ENCODE measurements at regions not wholly inside any gene's neighbourhood (a gene's known extent, or its start where the extent isn't known, plus 50 kb on each side); places are given as distances from the start of the nearest gene placed in this dataset.

DNA sequence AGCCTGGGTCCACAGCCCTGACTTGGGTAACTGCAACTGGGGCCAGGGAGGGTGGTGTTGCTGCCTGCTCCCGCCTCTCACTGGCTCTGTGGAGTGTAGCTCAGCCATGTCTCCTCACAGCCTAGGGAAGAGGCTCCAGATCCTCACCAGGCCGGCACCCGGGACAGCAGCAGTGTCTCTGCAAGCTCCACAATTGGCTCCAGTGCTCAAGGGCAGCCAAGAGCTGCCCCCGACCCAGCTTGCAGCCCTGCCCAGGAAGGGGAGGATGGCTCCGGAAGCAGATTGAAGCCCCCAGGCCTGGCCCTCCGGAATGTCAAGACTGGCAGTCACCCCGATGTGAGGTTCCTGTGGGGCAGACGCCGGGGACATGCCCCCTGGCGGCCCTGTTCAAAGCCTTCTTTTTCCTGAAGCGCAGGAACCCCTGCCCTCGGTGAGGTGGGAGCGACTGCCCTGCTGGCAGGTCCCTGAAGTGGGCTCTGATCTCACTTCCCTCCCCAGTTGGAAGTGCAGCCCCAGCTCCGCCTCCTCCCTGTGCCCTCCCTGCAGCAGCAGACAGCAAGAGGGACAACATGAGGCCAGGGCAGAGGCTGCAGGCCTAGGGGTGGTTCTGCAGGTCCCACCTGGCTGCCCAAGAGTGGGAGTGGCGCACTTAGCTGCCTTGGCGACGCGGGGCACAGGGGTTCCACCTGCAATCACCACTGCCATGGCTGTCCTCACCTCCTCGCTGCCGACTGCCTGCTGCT, 816.2 kb upstream of the LUZP2 start:
- DNase-seq (ENCODE audit: low spot score): no peak

DNA sequence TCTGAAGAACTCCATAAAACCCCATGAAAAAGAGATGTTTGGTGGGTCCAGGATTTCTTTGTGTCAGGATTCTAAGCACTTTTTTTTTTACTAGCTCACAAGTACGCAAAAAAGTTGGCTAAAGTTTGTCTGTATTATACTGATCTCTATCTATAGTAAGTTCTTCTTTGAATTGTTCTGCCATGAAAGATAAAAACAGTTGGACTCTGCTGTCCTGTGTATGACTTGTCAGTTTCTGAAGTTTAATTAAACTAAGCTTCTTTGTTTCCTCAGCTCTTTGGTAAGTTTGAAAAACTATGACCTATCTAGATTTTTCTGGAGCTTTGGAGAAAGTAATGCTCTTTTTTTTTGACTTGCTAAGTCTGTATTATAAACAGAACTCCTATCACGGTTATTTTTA, 812.2 kb upstream of the LUZP2 start:
- DNase-seq (ENCODE audit: low spot score): no peak

DNA sequence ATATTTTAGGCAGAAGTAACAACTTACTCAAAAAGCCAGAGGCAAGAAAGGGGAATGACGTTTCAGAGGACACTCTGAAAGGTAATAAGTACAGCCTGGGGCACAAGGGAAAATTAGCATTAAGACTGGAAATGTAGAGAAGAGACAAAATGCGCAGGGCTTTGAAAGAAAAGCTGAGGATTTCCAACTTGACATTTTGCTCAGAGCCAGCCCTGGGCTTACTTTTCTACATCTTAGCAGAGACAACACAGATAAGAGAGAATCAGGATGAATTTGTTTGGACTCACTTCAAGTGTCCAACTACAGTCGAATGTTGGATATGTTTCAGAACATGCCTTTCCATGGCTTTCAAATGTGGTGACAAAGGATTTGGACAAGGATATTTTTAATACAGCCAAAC, 808.9 kb upstream of the LUZP2 start:
- DNase-seq (ENCODE audit: low spot score): no peak

DNA sequence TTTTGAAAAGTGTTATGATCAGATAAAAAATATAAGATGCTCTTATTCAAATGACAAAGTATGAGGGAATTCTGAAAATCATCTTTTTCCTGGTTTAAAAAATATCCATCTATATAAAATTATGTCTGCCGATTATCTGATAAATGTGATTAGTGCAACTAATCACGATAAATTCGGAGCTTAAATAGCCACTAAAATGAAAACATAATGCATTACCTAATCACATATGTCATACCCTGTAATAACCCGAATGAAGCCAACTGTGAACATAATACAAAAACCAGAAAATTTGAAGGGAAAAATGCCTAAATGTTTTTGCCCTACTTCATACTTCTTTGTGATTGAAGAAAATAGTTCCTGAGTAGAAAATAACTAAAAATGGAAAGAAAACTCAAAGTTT, 808.4 kb upstream of the LUZP2 start:
- no peak for DNase-seq (ENCODE audit: low spot score)

DNA sequence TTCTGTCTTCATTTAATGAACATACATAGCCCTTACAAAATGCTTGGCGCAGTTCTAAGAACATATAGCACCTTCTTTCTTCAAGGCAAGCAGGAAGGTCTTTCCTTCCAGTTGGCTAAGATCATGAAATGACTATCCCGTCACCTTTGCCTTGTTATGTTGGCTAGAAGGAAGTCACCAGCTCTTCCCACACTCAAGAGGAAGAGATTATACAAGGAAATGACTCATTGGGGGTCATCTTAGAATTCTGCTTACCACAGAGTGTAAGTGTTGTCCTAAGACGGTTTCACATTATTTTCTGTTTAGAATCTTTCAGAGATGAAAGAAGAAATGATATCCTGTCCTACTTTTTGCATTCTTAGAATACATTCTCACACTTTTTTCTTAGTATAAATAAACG, 808.0 kb upstream of the LUZP2 start:
- no peak for DNase-seq (ENCODE audit: low spot score)

DNA sequence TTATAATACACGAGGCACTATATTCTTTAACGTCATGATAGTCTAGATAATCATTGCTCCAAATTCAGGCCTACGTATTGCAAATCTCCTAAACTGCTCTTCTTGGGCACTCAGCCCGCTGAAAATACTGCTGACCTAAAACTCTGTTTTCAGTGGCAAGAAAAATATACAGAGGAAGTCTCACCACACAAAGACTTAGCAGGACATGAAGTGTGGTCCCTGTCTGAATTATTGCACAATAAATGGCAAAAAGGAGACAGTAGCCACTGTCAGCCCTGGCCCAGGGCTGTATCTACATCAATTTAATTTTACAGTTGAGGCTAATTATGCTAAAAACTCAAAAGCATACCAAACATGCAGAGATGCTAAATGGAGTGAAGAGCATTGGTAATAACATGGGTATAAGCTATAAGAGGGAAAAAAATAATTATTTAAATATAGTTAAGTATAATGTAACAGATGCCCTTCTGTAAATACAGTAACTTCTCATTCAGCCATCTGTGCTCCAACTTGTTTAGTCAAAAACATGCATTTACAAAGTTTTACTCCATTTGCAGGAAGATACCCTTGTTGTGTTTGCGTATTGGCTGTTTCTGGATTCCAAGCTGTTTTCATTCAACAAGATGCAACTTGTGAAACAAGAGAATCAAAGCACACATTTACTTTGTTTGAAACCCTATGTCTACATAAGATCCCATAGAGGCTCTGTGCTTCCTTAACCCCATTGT, 800.0 kb upstream of the LUZP2 start:
- DNase-seq (ENCODE audit: low spot score): no peak

DNA sequence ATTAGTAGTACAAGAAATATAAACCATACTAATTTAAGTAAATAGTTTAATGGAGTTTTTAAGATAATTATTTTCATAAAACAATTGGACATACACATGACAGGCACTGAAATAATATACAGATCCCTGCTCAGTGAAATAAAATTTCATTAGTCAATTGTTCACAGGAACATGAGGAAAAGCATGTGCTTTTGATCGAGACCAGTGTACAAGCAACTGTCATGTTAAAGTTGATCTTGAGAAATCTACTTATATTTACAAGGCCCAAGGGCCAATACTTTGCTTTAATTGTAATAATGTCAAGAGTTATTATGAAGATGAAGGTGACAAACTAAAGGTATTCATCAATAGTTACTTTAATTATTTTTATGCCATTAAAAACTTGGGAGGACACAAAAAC, 792.7 kb upstream of the LUZP2 start:
- DNase-seq (ENCODE audit: low spot score): no peak

DNA sequence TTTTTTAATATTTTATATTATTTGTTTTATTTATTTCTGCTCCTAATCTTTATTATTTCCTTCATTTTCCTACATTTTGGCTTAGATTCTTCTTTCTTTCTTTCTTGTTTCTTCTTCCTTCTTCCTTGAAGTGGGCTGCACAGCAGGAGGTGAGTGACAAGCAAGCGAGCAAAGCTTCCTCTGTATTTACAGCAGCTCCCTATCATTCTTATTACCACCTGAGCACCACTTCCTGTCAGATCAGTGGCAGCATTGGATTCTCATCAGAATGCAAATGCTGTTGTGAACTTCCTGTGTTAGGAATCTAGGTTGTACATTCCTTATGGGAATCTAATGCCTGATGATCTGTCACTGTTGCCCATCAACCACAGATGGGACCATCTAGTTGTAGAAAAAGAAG, 784.9 kb upstream of the LUZP2 start:
- DNase-seq (ENCODE audit: low spot score): no peak

DNA sequence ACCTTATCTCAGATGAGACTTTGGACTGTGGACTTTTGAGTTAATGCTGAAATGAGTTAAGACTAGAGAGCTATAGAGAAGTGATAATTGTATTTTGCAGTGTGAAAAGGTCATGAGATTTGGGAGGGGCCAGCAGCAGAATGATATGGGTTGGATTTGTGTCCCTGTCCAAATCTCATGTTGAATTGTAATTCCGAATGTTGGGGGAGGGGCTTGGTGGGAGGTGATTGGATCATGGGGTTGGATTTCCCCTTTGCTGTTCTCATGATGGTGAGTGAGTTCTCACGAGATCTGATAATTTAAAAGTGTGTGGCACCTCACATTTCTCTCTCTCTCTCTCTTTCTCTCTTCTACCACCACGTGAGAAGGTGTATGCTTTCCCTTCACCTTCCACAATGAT, 777.8 kb upstream of the LUZP2 start:
- DNase-seq (ENCODE audit: low spot score): no peak

DNA sequence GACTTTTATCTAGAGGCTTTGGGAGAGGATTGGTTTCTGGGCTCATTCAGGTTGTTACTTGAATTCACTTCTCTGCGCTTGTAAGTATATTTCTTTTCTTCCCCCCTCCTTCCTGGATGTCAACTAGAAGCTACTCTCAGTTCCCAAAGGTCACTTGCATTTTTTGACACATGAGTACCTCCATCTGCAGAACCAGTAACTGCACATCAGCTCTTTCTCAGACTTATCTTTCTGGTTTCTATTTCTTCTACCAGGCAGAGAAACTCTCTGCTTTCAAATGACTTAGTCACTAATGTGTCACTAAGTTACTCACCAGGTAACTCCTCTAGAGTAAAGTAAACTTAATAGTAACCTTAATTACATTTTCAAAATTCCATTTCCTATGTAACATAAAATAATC, 773.0 kb upstream of the LUZP2 start:
- no peak for DNase-seq (ENCODE audit: low spot score)

DNA sequence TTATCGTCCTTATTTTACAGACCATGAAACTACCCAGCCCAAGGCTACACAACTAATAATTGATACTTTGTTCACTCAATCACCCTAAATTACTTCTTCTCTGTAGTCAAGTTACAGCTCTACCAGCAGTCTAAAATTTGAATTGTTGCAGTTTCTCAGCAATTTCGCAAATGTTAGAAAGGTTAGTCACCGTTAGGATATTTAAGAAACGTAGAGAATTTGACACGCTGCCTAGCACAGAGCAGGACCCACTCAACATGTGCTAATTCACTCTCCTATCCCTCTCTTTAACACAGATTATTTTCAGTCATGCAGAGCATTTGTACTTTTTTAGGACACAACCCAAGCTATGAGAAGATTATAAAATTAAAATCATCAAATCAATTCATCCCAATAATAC, 771.1 kb upstream of the LUZP2 start:
- no peak for DNase-seq (ENCODE audit: low spot score)

DNA sequence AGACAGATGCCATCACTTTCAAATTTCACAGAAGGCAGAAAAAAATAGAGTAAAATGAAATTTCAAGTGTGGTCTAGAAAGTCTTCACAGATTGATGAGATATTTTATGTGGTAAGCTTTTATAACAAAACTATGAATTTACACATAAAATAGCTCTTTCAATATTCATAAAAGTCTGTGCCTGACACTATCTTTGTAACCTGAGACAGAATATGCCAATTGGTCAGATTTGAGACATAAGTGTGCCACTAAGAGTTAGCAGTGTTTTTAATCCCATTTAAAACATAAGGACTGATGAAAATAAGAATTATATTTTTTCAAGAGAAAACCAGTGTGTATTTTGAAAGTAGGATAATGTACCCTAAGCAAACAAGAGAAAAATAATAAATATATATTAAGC, 769.5 kb upstream of the LUZP2 start:
- no peak for DNase-seq (ENCODE audit: low spot score)

DNA sequence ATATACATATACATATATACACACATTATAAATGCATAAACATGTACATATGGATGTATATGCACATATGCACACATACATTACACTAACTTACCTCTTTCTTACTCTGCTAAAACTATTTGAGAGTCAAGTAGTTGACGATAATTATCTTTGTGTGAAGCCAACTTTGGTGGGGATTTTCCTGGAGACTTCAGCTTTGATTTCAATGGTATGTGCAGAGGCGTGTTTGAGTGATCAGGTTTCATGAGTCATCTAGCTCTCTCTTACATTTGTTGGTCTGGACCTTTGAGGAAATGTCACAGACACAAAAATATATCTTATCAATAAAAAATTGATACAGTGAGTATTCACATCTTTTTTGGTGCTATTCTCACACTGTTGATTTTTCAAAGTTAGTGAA, 769.1 kb upstream of the LUZP2 start:
- DNase-seq (ENCODE audit: low spot score): no peak

DNA sequence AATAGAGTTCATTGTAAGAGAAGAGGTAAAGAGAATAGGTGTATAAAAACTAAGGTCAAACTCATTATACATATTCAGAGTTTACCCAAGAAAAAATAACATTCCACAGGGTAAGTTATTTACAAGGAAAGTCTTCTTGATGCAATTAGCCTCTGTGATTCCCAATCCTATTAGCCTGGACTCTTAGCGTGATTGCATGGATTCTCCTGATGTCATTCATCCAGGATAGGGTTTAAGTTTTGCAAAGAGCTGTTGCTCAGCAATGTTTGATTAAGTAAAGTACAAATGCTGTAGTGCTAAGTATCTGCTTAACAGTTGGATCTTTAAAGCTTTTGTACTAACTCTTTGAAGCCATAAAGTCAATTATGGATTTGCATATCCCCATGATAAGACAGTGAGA, 767.8 kb upstream of the LUZP2 start:
- DNase-seq (ENCODE audit: low spot score): no peak

DNA sequence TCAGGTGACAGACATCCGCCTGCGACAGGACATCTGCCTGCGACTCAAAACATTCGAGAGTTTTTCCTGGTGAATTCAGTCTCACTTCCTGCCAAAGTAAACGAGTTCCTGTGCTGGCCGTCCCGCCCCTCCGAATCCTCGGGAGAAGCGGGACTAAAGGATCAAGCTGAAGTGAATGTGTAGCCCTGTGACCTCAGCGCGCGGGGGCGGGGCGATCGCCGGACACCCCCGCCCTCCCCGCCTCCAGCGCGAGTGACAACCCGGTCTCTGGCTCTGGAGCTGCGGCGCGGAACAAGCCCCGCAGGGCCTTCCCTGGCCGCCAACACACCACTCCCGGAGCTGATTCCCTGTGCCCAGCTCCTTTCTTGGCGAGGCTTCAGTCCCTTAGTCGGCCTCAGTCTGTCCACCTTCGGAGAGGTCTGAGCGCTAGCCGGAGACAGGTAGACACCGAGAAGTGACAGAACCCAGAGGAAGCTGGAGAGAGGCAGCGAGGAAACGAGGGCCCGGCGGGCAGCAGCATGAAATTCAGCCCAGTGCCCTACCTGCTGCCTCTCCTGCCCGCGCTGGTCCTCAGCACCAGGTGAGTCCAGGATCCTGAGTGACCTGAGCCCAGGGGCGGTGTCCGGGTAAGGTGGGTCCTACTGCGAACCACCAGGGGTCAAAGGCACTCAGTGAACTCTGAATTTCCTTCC, 766.4 kb upstream of the LUZP2 start:
- no peak for DNase-seq (ENCODE audit: low spot score)

DNA sequence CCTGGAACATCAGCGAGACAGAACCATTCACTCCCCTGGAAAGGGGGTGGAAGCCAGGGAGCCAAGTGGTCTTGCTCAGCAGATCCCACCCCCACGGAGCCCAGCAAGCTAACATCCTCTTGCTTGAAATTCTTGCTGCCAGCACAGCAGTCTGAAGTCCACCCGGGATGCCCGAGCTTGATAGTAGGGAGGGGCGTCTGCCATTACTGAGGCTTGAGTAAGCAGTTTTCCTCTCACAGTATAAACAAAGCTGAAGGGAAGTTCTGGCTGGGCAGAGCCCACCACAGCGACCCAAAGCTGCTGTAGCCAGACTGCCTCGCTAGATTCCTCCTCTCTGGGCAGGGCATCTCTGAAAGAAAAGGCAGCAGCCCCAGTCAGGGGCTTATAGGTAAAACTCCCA, 764.8 kb upstream of the LUZP2 start:
- DNase-seq (ENCODE audit: low spot score): no peak

DNA sequence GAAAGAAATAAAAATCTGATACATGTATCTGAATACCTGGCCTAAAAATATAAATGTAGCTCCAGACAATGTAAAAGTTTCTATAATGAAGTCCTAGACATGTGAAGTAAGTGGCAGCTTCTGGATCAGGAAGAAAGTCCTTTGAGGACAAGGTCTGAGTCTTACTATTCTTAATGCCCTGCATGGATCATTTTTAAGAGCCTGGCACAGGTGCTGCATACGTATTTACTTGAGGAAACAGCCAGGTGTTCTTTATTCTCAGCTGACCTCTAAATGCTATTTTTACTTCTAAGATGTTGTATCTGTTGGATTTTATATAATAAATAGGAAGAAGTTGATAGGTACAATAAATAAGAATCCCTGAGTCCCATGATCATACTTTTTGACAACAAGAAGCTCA, 750.0 kb upstream of the LUZP2 start:
- DNase-seq (ENCODE audit: low spot score): no peak

DNA sequence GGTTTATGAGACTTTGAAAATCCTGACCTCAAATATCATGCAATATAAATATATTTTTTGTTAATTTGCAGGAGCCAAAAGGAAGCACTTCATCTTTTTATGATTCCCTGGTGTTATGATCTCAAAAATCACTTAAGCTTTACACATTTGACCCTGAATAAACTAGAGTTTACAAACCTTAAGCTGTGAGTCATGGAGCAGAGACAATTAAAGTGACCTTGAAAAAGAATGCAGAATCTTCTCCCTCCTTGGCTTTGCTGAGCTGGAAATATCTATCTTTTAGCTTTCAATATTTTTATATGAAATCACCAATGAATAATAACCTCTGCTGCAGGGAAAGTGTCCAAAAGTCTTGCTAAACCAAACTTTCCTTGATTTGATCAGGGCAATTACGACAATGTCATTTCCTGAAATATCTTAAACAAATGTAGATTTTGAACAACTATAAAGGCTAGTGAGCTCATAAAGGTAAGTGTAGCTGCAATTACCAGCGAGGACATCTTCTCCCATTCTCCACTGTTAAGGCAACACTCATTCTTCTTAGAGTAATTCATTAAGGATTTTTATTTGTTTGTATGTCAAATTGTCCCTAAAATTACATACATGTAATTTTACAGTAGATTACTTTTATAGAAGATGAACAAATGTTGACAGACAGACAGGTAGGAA, 747.0 kb upstream of the LUZP2 start:
- no peak for DNase-seq (ENCODE audit: low spot score)

DNA sequence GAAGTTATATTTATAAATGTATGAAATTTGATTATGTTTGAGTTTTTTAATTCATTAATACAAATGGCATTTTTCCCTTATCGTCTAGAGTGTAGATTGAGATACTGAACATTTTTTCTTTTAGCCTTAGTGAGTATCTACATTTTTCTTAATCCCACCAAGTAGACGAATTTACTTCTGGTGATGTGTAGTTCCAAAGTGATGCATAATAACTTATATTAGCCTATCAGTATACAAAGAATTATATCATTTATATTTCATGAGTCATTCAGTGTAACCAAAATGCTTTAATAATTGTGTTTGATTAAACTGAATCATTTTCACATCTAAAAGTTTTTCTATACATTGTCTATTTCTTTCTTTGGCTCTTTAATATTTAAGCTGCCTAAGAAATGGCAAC, 745.6 kb upstream of the LUZP2 start:
- no peak for DNase-seq (ENCODE audit: low spot score)

DNA sequence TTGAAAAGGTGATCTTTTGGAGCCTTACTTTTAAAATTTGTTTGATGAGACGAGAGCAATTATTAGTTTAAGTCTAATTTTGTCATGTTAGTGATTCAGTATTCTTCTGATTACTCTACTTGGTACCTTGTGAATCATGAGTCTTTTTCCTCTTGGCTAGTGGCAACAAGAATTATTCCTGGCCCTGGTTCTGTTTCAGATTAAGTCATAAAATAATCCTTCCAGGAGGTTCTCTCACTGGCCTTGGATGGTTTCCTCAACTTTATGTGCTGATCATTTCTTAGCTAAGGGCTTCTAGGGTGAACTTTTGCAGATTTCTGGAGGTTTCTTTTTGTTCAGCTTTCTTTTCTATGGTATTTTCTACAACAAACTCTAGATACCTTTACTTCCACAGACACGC, 741.8 kb upstream of the LUZP2 start:
- no peak for DNase-seq (ENCODE audit: low spot score)

DNA sequence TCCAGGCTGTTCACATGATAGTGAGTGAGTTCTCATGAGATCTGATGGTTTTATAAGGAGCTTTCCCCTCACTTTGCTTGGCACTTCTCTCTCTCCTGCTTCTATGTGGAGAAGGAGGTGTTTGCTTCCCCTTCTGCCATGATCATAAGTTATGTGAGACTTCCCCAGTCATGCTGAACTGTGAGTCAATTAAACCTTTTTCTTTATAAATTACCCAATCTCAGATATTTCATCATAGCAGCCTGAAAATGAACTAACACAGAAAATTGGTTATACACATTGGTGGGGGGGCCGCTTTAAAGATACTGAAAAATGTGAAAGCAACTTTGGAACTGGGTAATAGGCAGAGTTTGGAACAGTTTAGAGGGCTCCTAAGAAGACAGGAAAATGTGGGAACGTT, 741.1 kb upstream of the LUZP2 start:
- DNase-seq (ENCODE audit: low spot score): no peak

DNA sequence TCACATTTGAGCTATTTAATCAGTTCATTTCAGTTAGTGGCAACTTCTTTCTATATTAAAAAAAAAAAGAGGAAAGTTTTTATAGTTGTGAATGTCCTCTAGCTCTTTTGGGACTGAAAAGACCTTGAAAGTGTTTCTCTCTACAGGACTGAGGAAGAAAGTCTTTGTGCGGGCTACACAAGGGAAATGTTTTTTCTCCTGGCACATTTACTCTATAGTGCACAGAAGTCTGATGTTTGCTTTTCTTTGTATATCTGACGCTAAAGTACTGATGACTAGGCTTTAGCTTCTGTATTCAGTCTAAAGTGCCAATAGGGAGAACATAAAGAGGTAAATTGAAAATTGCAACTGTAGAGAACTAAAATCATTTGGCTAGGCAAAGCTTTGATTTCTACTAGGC, 737.4 kb upstream of the LUZP2 start:
- no peak for DNase-seq (ENCODE audit: low spot score)

DNA sequence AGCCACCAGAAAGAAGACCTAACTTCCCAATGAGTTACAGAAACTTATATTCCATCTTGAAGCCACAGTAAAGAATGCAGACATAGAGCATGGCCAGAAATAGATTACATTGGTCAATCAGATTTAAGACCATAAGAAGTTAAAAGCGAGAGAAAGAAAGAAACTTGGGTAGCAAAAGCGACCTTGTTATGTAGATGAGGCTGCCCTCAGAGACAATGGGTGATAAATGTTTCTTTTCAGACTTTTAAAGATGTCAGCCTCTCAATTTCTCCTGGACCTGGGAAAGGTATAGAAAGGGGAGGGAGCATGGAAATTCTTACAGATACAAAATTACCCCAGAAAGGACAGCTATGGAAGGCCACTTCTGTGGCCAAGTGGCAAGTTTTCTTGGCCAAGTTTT, 732.6 kb upstream of the LUZP2 start:
- DNase-seq (ENCODE audit: low spot score): no peak

Data from CD4-positive, alpha-beta T cell treated with Interleukin-15 for 4 hours (primary cell).